Upper lobe of left lung (tissue), 4 donors: ENCODE measurements at regions not wholly inside any gene's neighbourhood (a gene's known extent, or its start where the extent isn't known, plus 50 kb on each side); places are given as distances from the start of the nearest gene placed in this dataset.

Experiments
- POLR2A ChIP-seq, 4 donors: fragments of 450-650 bp; IDR thresholded peaks; one replicate each; pipeline ENCODE4 v1.5.1; 2016 to 2017; ENCODE audit warnings: antibody characterized with exemption in 4 of 4, mild to moderate bottlenecking in 2 of 4
- POLR2AphosphoS5 ChIP-seq, 2 donors: sonication (generic); formaldehyde crosslinking; IDR thresholded peaks; one replicate each; pipeline ENCODE4 v1.5.1; 2017; ENCODE audit warnings: antibody characterized with exemption in 2 of 2
- TF ChIP-seq, protein P1 (sequence below), 6 experiments: fragments of 450-650 bp in 4 of 6; fragments of 200-600 bp in 2 of 6; sonication (generic) in 2 of 6; IDR thresholded peaks; one replicate each; pipeline ENCODE4 v1.5.1; 2016 to 2019; ENCODE audit warnings: antibody characterized with exemption in 6 of 6

DNA sequence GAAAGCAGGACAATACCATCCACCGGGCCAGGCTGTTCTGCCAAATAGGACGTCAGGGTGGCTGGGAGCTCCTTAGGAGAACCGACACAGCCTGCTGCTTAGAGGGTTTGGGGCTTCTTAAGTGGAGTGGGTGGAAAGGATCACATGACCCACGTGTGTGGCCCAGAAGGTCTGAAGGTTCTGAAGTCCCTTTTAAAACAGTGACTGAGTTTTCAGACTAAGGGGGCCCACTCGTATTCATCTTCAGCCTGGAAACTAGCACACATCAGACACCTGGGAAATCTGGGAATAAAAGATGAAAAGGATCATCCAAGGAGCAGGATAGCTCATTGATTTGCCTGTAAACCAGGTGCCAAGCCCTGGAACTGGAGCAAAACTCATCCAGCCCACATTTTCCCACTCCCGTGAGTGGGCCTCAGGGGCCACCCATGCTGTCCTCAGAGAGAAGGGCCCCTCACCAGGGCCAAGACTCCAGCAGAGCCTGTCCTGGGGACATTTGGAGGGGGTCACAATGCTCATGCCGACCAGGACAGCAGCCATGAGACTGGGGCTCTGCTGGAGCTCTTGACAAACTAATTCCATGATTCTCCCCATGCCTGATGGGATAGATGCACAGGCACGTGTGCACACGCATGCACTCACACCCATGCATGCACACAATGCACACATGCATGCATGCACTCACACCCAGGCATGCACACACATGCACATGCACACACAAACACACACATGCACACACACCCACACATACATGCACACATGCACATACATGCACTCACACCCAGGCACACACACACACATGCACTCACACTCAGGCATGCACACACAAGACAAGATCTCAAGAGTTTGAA, 168.8 kb upstream of the PPP2R2D start:
- TF ChIP-seq, protein P1, sequence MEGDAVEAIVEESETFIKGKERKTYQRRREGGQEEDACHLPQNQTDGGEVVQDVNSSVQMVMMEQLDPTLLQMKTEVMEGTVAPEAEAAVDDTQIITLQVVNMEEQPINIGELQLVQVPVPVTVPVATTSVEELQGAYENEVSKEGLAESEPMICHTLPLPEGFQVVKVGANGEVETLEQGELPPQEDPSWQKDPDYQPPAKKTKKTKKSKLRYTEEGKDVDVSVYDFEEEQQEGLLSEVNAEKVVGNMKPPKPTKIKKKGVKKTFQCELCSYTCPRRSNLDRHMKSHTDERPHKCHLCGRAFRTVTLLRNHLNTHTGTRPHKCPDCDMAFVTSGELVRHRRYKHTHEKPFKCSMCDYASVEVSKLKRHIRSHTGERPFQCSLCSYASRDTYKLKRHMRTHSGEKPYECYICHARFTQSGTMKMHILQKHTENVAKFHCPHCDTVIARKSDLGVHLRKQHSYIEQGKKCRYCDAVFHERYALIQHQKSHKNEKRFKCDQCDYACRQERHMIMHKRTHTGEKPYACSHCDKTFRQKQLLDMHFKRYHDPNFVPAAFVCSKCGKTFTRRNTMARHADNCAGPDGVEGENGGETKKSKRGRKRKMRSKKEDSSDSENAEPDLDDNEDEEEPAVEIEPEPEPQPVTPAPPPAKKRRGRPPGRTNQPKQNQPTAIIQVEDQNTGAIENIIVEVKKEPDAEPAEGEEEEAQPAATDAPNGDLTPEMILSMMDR (IDR thresholded peaks at IDR 0.05) = no peak
- no peak for TF ChIP-seq POLR2AphosphoS5 (IDR thresholded peaks at IDR 0.05)
- TF ChIP-seq POLR2A (IDR thresholded peaks at IDR 0.05) = no peak
